ENCODE measurements at regions not wholly inside any gene's neighbourhood (a gene's known extent, or its start where the extent isn't known, plus 50 kb on each side); places are given as distances from the start of the nearest gene placed in this dataset.
A peak's percentile ranks its signal among the peaks of the same experiment; 100 is the strongest.
"Not testable (repeated sequence)": the region's sequence is repeated elsewhere in the genome, so short reads cannot be mapped to it uniquely, and the experiment has no call there.

DNA sequence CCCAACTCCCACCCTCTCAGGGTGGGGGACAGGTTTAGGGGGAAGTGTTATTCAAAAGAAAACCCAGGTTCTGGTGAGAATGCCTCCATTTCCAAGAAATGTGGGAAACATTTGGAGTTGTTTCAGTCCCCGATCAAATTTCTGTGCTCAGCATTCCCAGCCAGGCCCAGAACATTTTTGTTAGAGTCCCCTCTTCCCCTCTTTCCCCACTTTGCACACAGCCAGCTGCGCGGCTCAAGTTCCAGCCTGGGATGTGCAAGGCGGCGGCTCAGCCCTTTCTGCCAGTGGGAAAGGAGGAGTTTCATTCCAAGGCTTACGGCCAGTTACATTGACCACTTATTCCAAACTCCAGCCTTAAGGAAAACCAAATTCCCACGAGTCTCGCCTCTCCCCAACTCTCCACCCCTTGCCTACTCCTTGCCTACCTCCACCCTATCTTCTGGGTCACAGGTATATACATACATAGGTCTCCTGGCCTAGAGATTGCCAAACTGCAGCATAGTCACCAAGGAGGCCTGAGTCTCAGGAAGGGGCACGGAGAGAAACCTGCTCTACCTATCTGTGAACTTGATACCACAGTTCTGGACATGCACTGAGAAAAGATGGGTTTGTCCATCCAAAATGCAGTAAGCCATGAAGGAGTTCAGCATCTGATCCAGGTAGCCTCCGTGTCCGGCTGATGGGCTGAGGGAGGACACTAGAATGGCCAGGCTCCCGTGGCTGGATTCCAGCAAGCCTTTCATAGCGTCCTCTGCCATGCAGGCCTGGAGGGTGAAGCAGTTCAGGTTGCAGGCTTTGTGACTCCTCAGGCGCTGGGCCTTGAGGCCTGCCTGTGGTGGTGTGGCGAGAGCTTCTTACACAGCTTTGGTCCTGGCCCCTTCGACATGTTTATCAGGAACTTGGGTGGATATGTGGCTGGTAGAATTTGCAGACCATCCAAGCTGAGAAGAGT is 154.5 kb downstream of the ZFP36L2 start:
- DNase-seq (ENCODE audit: low read depth) = no peak

DNA sequence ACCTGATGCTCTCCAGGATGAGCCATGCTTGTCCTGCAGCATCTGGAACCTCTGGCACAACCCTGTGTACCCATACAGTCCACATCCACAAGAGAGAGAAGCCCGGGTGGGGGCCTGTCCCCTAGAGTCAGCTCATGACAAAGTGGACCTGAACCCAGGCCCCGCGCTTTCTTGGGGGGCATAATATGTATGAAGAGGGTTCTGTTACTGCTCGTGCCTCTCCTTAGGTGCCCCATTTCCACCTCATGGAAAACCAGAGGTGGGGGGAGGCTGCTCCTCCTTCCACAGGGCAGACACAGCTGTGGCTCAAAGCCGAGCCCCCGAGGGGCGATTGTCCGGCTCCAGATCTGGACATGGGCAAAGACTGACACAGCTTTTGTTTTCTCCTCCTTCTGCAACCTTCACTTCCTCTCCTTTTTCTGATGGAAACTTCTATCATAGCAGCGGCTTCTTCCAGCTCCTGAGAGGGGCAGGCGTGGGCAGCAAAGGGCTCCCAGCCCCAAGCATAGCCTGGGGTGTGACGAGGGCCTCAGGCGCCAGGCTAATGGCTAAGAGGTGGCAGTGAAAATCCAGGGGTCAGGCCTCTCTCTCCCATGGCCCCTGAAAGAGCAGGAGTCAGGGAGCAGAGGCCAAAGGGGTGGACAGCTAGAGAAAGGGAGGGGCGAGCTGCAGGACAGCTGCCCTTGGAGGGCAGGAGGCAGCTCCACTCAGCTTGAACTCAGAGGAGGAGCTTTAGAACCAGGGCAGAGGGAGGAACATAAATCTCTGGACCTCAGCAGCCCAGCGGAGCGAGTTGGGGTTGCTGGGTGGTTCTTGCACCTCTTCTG is 155.5 kb downstream of the ZFP36L2 start:
- no peak for DNase-seq (ENCODE audit: low read depth)

DNA sequence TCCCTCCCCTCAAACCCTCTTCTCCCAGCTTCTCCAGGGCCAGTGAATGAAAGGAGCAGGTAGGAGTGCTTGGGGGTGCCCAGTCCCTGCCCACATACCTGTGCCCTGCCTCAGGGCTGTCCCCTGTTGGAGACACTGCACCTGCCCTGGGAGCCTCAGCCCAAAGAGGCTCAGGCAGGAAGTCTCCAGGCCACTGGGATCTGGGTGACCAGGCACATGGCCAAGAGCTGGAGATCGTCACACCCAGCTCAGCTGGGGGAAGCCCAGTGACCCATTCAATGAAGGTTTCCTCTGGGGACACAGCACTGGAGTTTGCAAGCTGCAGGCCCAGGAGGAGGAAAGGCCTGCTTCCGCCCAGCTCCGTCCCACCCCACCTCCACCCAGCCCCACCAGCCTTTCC is 156.4 kb downstream of the ZFP36L2 start:
- no peak for DNase-seq (ENCODE audit: low read depth)

DNA sequence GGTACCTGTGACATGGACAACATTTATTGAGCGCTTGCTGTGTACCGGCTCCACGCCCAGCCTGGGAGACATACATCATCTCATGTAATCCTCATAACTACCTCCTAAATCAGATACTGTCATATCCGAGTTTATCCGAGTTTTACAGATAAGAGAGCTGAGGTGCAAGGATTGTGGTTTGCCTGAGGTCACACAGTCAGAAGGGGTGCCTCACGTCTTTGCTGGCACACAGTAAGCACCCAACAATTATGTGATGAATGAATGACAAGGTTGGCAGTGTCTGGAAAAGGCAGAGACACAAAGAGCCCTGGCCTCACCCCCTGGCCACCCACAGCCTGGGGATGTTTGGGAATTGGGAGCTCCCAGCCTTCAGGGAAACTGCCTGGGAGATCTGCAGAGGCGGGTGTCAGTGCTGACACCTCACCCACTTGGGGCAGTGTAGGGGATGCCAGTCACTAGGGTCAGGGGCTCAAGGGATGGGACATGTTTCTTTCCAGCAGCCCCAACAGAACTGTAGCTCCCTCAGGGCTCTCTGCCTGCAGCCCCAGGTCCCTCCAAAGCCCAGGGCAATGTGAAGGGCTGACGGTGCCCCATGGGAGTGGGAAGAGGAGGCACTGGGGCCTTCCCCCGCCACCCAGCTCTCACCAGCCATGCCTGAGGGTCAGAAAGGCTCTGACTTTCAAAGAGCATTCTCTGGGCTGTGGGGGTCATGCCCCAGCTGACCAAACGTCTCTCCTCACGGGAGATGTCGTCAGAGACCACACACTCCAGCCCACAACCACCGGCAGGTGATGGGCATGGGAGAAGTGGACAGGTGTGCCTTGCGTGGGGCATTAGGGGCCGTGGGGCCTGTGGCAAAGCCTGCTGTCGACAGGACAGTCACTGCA is 157.5 kb downstream of the ZFP36L2 start:
- DNase-seq (ENCODE audit: low read depth) = no peak

DNA sequence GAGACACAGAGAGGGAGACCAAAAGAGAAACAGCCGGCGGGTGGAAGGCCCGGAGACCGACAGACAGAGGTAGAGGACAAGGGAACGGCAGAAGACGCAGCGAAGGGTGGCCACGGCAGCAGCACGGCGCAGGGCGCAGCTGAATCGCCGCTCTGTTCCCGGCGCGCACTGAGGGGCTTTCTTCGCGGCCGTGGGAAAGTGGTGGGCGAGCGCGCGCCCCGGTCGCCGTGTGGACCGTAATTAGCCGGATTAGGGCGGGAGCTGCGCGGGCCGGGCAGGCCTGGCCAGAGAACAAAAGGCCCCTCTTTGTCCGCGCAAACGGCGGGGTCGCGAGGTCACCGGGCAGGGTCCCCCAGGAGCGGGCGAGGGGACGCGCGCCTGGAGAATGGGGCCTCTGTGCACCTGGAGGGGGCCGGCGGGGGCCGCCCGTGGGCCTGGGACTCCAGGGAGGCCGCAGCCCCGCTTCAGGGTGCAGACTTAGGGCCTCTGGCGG is 158.3 kb downstream of the ZFP36L2 start:
- DNase-seq (ENCODE audit: low read depth) = no peak

DNA sequence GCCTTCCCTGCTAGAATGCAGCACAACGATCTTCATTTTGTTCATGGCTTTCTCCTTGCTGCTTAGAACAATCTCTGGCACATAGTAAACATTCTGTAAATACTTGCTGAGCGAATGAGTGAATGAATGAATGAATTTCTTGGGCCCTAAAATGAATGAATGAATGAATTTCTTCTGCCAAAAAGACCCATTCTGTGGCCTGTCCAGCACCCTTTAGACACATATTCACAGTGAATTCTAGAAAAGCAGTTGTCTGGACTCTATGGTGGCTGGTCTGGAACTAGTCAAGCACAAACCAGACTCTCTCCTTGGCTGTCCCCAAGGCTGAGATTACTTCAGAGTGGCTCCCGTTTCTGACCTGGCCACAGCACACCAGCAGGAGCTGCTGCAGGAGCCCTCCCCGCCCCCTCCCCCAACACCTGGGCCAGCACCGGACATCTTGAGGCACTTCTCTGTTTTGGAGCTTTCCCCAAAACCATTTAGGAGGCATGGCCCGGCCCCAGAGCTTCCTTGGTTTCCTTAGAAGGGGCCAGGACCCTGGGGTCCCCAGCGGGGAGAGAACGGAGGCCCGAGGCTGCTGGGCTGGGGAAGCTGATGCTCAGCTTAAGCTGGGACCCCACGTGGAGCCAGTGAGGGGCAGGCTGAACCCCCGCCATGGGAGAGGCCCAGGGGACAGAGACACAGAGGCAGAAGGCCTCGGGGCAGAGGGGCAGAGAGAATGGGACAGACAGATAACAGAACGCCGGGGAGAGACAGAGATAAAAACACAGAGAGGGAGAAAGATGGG is 159.0 kb downstream of the ZFP36L2 start:
- DNase-seq (ENCODE audit: low read depth) = no peak

DNA sequence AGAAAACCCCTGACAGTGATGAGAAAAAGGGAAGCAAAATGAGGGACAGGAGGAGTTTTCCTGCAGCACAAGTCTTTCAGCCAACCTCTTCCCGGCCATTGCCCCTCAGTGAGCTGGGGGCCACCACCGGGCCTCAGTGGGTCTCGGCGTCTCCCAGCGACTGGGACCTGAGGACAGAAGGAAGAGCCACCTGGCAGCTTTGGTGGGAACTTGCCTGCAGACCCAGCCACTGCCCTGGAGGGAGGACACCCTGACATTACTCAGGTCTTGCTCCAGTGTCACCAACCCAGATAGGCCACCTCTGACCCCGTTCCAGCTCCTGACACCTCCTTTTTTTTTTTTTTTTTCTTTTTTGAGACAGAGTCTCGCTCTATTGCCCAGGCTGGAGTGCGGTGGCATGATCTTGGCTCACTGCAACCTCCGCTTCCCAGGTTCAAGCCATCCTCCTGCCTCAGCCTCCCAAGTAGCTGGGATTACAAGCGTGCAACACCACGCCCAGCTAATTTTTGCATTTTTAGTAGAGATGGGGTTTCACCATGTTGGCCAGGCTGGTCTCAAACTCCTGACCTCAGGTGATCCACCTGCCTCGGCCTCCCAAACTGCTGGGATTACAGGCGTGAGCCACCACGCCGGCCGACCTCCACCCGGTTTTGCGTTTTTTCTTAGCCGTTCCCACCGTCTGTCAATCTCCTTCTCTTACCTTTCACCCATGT is 159.7 kb downstream of the ZFP36L2 start:
- DNase-seq (ENCODE audit: low read depth) = not testable (repeated sequence)

DNA sequence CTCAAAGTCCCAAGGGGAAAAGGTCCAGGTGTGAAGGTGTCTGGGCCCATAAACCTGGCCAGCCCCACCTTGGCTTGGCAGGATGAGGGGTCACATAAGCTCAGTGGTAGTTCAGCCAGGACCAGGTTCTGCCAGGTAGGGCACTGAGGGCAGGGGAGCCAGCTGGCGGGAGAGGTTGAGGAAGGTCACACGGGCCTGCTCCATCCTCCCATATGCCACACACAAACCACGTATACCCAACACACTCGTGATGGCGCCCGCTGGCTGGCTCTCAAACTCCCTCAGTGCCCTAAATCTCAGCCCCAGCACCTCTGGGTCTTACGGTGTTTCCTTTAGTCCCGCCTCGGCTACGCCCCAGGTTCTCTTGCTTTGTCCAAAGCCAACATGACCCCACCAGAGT is 160.5 kb downstream of the ZFP36L2 start:
- no peak for DNase-seq (ENCODE audit: low read depth)

DNA sequence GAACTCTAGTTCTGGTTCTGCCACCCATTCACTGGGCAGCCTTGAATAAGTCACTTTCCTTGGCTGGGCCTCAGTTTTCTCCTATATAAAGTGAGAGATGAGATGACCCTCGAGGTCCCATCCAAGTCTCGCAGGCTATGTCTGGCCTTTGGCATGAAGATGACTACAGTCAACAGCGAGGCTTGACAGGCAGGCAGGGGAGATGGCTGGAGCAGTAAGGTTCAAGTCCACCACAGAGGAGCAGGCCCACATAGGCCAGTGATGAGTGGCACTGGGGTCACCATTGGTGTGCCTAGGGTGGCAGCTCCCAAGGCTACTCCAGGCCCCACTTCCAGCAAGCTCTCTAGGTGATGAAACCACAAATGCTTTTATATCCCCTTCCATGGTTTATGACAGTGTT is 161.4 kb downstream of the ZFP36L2 start:
- DNase-seq (ENCODE audit: low read depth) = no peak

DNA sequence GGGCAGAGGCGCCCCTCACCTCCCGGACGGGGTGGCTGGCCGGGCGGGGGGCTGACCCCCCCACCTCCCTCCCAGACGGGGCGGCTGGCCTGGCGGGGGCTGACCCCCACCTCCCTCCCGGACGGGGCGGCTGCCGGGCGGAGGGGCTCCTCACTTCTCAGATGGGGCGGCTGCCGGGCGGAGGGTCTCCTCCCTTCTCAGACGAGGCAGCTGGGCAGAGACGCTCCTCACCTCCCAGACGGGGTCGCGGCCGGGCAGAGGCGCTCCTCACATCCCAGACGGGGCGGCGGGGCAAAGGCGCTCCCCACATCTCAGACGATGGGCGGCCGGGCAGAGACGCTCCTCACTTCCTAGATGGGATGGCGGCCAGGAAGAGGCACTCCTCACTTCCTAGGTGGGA is 163.3 kb downstream of the ZFP36L2 start:
- not testable (repeated sequence) for DNase-seq (ENCODE audit: low read depth)

DNA sequence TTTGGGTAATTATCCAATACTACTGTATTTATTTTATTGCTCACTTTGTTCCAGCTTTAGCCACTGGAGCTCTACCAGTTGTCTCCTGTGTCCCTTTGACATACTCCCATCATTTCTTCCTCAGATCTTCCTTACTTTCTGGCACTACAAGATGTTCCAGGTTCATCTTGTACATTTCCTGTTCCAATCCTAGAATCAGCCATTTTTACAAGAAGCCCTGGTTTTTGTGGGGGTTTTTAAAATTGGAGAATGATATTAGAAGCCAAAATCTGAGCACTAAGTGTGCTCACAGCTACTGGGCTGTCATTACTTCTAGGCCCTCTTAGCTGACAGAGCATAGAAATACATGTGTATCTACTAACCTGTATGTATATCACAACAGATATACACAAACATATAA is 164.3 kb downstream of the ZFP36L2 start:
- no peak for DNase-seq (ENCODE audit: low read depth)

DNA sequence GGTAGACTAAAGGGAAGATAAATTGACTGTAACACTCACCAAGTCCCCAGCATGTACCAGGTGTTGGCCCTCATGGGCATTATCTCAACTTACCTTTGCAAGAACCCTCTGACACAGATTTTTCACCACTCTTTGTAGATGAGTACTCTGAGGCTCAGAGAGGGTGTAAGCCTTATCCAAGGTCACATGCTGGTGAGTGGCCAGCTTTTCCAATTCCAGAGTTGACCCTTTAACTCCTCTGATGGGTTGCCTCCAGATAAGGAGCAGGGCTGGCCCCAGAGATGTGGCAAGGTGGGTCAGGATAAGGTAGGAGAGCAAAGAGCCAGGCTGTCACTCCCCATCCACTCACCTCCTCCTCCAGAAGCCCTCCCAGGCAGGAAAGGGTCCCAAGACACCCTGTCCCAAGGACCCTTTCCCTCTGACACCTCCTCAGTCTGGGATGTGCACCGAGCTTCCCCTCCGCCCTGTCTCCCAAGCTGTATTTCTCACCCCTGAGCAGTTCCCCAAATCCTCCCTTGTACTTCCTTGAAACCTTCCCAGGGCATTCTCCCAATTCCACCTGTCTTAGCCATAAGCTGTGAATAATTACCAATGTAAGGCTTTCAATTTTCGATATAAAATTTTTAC is 165.9 kb downstream of the ZFP36L2 start:
- no peak for DNase-seq (ENCODE audit: low read depth)

DNA sequence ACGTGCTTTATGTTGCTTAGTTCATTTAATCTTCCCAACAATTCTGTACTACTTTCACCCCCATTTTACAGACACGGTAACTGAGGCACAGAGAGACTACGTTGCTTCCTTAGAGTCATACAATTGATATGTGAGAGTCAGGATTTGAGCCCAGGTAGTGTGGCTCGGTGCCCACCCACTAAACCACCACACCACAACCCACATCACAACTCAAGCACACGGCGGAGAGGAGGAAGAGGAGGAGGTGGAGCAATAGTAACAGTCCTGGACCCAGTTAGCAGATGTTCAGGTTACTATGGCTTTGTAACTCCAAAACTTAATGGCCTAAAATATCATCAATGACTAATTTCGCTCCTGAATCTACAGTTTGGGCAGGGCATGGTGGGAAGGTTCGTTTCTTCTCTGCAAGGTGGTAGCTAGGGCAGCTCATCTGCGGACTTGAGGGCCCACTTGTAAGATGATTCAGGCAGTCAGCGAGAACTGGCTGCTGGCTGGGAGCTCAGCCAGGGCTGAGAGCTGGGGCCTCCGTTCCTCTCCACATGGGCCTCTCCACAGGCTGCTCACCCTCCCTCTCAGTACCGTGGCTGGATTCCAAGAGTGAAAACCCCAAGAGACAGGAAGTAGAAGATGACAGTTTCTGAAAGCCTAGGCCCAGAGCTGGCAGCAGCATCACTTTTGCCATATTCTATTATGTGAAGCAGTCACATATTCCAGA is 167.1 kb downstream of the ZFP36L2 start:
- peak; percentile 10 for DNase-seq (ENCODE audit: low read depth)

DNA sequence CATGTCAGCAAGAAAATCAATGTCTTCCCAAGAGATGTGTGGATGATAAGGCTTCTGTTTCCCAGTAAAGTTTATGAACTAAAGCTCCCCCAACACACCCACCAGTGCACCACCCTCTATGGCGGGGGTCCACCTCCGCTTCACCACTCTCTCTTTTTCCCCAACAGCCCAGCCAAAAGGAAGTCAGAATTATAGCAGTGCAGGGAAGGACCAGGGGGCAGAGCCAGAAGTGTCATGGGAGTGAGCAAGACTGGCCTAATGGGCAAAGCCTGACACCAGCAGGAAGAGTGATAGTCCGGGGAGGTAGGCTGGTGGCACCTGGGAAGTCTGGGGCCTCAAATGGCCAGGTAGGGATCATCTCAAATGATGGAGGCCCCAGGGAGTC is 167.7 kb downstream of the ZFP36L2 start:
- no peak for DNase-seq (ENCODE audit: low read depth)

DNA sequence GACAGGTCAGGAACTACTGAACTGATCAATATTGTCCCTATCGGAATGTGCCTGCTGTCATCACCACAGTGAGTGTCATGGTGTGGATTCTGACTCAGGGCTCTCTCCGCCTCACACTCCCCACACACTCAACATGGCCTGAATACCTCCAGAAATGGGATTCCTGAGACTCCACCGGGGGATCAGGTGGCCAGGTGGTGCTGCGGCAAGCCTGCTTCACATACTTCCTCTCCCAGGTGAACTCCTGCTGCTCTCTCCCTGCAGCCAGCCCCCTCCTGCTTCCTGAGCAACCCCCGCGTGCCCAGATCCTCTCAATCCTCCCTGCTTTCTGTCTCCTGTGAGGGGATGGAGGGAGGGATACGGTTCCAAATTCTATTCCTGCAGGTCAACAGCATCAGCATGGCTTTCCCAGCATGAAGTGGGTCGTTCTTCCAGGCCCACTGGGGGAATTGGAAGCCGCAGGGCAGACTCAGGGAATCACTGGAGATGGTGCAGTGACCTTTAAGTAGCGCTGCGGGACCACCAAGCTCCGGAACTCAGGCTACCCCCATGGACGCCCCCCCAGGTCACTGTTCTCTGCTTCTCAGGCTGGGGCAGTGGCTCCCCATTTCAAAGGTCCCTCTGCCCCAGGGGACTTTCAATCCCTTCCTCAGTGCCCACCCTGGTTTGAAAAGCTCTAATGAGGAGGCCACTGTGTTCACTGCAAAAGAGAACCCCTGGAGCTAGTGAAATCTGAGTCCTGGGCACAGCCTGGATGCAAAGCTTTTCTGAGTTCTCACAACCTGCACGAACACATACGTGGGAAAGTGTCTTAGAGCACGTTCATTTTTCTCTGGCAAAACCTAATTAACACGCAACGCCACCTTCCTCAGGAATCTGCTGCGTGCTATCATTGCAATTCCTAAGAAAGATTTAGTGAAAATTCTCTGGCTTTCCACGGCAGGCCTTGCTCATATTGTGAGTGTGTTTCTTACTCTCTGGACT is 168.4 kb downstream of the ZFP36L2 start:
- no peak for DNase-seq (ENCODE audit: low read depth)

DNA sequence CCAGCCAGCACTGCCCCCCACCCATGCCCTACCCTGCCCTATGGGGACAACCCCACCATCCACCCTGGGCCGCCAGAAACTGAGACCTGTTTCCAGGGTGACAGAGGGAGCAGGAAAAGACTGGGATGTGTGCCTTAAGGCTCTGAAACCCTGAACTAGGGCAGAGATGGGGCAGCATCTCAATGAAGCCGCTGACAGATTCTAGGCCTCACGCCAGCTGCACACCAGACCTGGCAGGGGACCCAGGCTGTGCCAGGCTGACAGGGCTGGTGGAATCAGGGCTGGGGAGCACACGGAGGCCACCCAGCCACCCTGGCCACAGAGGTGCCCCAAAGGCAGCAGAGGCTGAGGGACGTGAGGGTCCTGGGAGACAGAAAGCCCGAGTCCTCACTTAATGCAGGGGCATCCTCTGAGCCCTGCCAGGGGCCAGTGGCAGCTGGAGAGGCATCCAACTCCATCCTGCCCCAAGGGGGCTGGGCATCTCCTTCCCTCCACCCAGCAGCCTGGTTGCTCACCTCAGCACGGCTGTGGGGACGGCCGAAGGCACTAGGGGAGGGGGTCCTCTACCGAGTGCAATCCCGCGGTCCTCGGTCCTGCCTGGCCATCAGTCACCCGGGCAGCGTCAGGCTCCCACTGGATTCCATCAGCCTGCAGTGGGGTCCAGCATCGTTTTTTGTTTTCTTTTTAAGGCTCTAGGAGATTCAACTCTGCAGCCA is 169.2 kb downstream of the ZFP36L2 start:
- DNase-seq (ENCODE audit: low read depth) = no peak

DNA sequence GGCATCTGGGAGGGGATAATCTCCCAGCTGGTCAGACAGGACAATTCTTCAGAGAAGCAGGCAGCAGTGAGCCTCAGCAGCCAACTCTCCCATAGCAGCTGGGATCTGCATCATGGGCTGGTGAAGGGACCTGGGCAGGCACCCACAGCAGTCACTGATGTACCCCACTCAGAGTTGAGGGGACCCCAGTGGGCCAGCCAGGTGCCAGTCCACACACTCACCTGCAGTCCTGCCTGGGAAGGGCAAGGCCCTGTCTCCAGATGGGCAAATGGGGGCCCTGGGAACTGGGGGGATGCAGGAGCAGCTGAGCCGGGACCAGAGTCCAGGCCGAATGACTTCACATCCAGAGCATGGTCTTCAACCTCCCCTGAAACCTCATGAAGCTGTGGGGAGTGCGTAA is 170.4 kb downstream of the ZFP36L2 start:
- DNase-seq (ENCODE audit: low read depth) = no peak
